ENCODE measurements at regions not wholly inside any gene's neighbourhood (a gene's known extent, or its start where the extent isn't known, plus 50 kb on each side); places are given as distances from the start of the nearest gene placed in this dataset.
"Not testable (repeated sequence)": the region's sequence is repeated elsewhere in the genome, so short reads cannot be mapped to it uniquely, and the experiment has no call there.

- no peak for DNase-seq
These were observed 738.4 kb downstream of the RNF144A start for GRCh38 chr2:7655629-7656028.

GRCh38 chr2:7657526-7657925, 740.3 kb downstream of the RNF144A start:
- not testable (repeated sequence) for DNase-seq

GRCh38 chr2:7658486-7658885, 741.3 kb downstream of the RNF144A start:
- DNase-seq = no peak

DNA sequence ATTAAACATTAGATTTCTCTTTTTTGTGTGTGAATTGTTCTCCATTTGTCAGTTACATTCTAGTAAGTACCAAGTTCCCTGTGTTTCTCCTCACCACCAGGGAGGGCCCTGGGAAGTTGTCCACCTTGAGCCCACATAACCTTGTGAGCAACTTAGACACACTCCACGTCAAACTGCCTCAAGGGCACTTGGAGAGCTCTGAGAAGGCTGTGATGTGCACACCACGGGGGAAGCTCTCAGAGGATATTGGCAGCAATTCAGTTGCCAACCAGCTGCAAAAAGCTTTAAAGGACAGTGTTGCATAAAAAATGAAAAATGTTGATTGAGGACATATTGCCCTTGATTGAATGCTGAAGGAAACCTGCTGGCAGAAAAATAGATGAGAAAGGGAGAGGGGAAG, 743.6 kb downstream of the RNF144A start:
- DNase-seq = no peak

DNA sequence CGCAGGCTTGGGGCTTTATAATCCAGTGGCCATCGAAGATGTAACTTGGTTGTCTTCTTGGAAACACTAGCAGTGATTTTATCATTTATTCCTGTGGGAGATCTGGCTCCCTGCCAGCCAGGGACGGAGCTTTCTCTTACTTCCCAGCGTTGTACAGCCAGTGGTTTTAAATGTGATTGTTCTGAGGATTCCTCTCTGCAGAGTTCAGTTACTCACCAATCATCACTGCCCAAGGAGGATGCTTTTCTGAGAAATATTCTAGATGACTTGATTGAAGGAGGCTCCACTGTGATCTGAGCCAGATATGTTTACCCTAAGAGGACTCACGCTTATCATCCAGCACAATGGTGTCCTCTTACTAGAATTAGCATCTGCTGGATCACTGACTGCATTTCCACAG, 744.3 kb downstream of the RNF144A start:
- DNase-seq = no peak

DNA sequence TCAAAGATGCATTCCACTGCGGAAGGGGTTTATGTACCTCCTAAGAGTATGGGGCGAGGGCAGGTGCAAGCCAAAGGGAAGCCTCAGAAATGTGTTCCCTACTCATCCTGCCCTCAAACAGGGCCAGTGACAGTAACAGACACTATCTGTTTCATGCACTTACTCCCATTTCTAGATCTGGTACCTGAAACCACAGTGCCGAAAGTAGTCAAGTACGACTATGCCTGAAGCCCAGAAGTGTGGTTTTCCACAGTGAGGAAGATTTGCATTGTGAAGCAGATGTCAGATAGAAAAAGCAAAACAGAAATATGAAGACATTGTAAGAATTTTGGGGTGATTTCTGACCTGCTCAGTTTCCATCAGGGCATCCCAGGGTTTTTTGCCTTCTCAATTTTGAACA, 748.7 kb downstream of the RNF144A start:
- DNase-seq = no peak

- no peak for DNase-seq
These were observed 749.5 kb downstream of the RNF144A start for GRCh38 chr2:7666596-7667259.

DNA sequence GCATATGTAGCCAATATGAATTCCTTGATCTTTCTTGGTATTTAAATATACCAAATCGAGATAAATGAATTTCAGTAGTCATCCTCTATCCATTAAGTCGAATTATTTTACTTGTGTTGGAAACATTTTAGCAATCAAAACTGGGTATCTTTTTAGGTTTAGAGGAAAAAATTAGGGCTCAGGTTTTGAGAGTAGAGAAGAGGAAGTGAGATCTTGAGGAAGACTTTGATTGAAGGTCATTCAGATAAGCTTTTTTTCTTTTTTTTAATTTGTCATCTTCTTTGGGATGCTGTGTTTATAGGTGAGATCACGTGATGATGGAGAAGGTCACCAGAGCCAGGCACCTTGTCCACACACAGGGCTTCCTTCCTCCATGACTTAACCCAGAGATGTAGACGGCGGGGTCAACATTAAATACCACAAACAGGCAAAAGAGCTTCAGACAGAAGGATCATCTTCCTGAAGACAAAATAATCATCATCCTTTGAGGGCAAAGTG, 750.1 kb downstream of the RNF144A start:
- no peak for DNase-seq

DNA sequence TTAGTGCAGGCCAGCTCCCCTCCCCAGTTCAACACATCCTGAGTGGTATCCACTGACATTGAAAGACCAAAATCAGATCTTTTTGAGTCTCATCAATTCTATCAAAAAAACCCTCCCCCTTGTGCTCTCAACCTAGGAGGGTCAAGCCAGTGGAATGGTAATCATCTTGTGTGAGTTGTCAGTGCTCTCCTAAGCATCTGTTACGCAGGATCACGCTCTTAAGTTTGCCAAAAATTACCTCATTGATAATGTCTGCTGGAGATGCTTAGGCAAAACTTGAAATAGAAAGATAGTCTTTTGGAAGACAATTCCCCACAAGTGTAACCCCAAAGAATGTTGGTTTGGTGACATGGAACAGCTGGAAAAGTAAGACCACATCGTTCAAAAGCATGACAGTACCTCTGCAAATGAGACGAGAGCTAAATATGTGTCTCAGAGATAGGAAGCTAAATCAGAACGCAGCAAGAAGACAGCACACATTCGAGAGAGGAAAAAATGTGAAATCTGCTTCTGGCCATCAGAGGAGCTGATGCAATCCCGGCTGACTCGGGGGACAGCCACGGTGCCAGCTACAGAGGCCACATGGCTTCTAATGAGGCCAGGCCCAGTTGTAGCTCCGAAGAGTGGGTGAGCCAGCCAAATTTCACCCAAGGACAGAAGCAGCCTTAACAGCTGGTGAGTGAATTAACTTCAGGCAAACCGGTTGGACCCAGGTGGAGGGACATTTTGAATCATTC, 753.9 kb downstream of the RNF144A start:
- DNase-seq = no peak

DNA sequence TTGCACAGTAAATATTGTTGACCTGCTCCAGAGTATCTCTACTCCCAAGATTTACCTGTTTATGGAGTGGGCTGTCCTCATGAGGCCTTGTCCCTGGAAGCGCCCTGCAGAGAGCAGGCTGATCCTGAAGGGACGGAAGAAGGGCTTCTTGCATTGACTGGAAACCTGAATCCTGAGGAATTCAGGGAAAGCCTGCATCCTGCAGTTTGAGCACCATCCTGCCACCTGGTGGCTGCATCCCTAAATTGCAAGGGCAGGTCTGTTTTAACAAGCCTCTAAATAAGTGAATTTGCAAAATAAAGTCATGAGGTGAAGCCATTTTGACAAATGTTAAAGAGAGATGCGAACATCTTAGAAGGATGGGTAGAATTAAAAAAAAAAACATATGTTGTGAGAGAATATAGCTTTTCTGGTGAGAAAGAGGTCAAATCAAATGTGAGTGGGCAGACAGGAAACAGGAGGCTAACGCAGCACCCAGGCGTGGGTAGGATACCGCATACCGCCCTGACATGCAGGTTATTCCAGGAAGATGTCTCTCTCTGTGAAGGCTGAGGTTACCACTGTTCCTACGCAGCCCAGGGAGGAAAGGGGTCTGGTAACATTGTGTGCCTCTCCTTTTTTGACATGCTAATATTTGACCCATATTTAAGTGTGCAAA, 754.9 kb downstream of the RNF144A start:
- DNase-seq = peak; percentile 72 to 80

GRCh38 chr2:7672685-7673071, 755.5 kb downstream of the RNF144A start:
- no peak for DNase-seq

GRCh38 chr2:7673101-7673500, 755.9 kb downstream of the RNF144A start:
- no peak for DNase-seq

- DNase-seq = no peak
These were observed 756.6 kb downstream of the RNF144A start for GRCh38 chr2:7673853-7674252.

DNA sequence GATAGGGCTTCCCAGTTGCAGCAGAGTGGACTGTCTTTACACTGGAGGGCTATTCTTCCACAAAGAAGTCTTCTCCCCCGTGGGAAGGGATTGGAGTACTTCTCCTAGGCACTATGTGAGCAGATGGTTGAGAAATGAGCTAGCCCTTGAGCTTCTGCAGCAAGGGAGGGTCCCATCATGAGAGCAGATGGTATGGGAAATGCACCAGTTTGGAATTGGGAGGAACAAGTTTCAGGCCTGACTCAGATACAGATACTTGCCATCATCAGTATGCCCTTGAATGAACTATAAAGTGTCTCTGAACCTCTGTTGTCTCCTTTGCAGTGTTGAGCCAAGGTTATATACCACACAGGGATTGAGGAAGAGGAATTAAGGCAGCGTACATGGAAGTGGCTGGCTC, 757.4 kb downstream of the RNF144A start:
- no peak for DNase-seq

- no peak for DNase-seq
These were observed 759.5 kb downstream of the RNF144A start for GRCh38 chr2:7676714-7677113.

DNA sequence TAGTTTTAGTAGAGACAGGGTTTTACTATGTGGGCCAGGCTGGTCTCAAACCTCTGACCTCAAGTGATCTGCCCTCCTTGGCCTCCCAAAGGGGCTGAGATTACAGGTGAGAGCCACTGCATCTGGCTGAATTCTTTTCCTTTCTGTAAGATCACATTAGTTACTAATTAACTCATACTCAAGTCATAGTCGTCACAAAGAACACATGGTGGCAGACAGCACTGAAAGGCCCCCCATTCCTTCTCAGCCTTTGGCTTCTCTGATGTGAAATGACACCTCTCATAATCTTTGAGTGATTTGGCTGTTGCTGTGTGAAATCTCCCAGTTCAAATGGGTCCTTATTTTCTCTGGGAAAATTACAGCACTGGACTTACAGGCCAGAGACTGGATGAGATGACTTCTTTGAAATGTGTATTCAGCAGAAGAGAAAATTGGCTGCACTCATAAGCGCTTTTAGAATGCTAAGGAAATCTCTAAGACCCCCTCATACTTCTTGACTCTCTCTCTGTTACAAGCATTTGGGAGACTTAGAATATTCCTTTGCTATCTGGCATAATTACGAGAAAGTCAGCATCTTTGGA, 764.8 kb downstream of the RNF144A start:
- no peak for DNase-seq

DNA sequence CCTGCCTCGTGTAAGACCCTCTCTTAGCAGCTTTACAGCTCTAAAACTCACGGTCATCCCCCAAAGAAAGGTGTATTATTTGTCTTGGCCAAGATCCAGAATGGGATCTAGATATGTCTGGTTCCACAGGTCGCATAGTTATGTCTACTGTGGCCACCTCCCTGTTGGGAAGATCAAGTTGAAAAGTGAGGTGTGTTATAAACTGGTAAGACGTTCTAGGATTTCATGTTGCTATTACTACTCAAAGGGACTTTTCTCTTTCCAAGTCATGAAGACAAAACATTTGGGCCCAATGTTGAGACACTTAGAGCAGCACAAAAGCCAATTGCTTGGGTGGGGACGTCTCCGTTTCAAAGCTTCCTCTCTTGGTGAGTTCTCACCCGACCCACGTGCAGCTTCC, 766.0 kb downstream of the RNF144A start:
- DNase-seq = no peak

GRCh38 chr2:7683708-7684107, 766.5 kb downstream of the RNF144A start:
- no peak for DNase-seq

- no peak for DNase-seq
These were observed 768.3 kb downstream of the RNF144A start for GRCh38 chr2:7685342-7686015.

GRCh38 chr2:7686016-7686385, 768.8 kb downstream of the RNF144A start:
- no peak for DNase-seq

GRCh38 chr2:7691961-7692656, 774.9 kb downstream of the RNF144A start:
- no peak for DNase-seq

GRCh38 chr2:7692657-7693161, 775.5 kb downstream of the RNF144A start:
- DNase-seq = no peak

Measured in activated CD4-positive, alpha-beta T cell treated with anti-CD3 and anti-CD28 coated beads, Interleukin-2, amount 50 U/mL, for 48 hours (primary cell).